SK-N-MC (cell line): ENCODE measurements at regions not wholly inside any gene's neighbourhood (a gene's known extent, or its start where the extent isn't known, plus 50 kb on each side); places are given as distances from the start of the nearest gene placed in this dataset.

ENCODE experiments used
- DNase-seq: peaks from one replicate; pipeline ENCODE4 v3.0.0-alpha.2; 2011; ENCODE audit warnings: low read depth, low spot score
- H3K27ac ChIP-seq: fragments of 200-600 bp; sonication (generic); 2 replicates; pipeline ENCODE4 v1.5.1; 2016; ENCODE audit warnings: mixed run types
- H3K36me3 ChIP-seq: fragments of 200-600 bp; sonication (generic); 2 replicates; pipeline ENCODE4 v1.6.1; 2017; ENCODE audit warnings: antibody characterized with exemption, low read length, mixed read lengths; ENCODE audit not compliant: insufficient read depth
- H3K4me3 ChIP-seq: fragments of 200-600 bp; sonication (generic); 2 replicates; pipeline ENCODE4 v1.5.1; 2016
- H3K9ac ChIP-seq: fragments of 200-600 bp; sonication (generic); 2 replicates; pipeline ENCODE4 v1.8.0; 2017; ENCODE audit warnings: mixed run types, mixed read lengths; ENCODE audit not compliant: insufficient read length
- H3K9me3 ChIP-seq: fragments of 200-600 bp; sonication (generic); 2 replicates; pipeline ENCODE4 v1.6.1; 2017; ENCODE audit warnings: low read depth, mild to moderate bottlenecking, antibody characterized with exemption, low read length, moderate library complexity, mixed read lengths
- EZH2 ChIP-seq: fragments of 200-600 bp; sonication (generic); IDR thresholded peaks from one replicate; pipeline ENCODE4 v1.6.1; 2017; ENCODE audit warnings: antibody characterized with exemption
- FOXP2 ChIP-seq: optimal IDR thresholded peaks from 2 replicates; pipeline ENCODE3; 2011; ENCODE audit warnings: mild to moderate bottlenecking, moderate library complexity; ENCODE audit not compliant: insufficient read depth; ENCODE audit errors: extremely low read length, control extremely low read depth
- POLR2AphosphoS5 ChIP-seq: IDR thresholded peaks from 2 replicates; pipeline ENCODE4 v1.6.1; 2012; ENCODE audit warnings: mild to moderate bottlenecking, low read depth, low read length, borderline replicate concordance

DNA sequence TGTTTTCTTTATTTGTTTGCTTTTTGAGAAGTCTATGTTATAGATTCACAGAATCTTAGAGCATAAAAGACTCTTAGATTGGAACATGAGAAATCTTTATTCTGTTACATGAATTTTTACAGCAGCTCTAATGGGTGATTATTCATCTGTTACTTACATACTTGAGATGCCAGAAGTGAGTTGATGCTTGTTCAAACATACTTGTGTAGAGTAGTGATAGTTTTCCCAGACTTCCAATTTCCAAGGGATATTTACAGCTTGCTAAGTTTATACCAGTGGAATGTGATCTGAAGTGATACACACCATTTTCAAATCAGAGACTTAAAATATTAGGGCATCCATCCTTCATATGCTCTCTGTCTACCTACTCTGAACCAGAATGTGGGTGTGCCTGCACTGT lies 252.9 kb upstream of the SMIM31 start:
- no peak overlapping the region for H3K27ac ChIP-seq
- H3K9me3 ChIP-seq, result no peaks in the 10 kb centered on the region
- H3K4me3 ChIP-seq, result no peak overlapping the region
- no peak overlapping the region for H3K9ac ChIP-seq
- no peak for DNase-seq
- no peak for TF ChIP-seq POLR2AphosphoS5
- TF ChIP-seq EZH2, result no peak
- no peak for TF ChIP-seq FOXP2
- no peaks in the 10 kb centered on the region for H3K36me3 ChIP-seq

DNA sequence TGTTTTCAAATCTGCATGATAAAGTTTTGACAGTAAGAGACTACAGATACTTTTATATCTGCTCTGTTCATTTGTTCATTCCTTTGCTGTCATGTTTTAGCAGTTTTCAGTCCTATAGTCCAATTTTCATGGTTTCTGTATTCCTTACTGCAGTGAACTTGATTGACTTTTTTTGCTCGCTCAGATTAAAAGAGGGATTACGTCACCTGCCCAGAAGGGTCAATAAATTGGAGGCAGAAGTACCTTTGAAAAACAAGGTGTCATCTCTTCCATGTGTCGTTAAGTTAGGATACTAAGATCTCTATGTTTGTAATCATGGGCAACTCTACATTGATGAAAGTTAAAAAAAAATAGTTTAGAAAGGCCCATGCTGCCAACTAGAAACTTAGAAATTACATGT lies 250.1 kb upstream of the SMIM31 start:
- no peak overlapping the region for H3K4me3 ChIP-seq
- H3K9ac ChIP-seq, result no peak overlapping the region
- TF ChIP-seq FOXP2 (no peak), POLR2AphosphoS5 (no peak), EZH2 (no peak)
- H3K27ac ChIP-seq, result no peak overlapping the region
- no peaks in the 10 kb centered on the region for H3K36me3 ChIP-seq
- no peak for DNase-seq
- no peaks in the 10 kb centered on the region for H3K9me3 ChIP-seq

DNA sequence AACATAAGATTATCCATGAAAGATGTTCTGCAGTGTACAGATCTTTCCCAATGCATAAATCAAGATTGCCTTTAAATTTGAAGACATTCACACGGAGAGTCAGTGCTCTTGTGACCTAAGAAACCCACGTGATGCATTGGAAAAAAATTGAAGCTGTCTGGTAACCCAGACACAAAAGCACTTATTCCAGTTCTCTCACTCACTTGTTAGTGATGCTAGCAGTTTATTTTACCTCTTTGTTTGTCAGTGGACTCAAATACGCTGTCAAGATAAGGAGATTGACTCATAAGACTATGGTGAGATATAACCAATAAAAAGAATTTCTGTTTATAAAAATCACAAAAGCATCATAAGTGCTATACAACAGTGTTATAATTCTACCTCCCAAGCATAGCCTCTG lies 245.8 kb upstream of the SMIM31 start:
- H3K36me3 ChIP-seq, result no peaks in the 10 kb centered on the region
- no peak overlapping the region for H3K27ac ChIP-seq
- no peaks in the 10 kb centered on the region for H3K9me3 ChIP-seq
- no peak for TF ChIP-seq POLR2AphosphoS5
- no peak for TF ChIP-seq EZH2
- TF ChIP-seq FOXP2, result no peak
- DNase-seq, result no peak
- H3K9ac ChIP-seq, result no peak overlapping the region
- no peak overlapping the region for H3K4me3 ChIP-seq

DNA sequence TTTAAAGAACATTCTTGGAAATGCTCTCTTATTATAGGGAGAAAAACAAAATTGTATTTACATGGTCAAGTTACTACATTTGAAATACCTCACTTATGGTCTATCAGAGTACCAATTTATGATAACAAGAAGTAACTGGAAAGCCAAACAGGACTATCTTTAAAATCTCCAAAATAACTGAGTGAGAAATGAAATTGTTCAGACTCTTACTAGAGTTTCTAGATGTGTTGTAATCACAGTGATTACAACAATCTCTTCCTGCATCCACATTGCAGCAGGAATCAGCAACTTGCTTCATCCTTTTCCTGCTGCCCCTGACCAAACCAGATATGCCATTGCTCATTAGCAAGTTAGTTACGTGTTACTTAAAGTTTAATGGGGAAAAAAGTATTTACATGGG lies 245.2 kb upstream of the SMIM31 start:
- H3K36me3 ChIP-seq, result no peaks in the 10 kb centered on the region

GRCh38 chr4:164509951-164510350 lies 244.0 kb upstream of the SMIM31 start:
- H3K36me3 ChIP-seq, result no peaks in the 10 kb centered on the region
- TF ChIP-seq POLR2AphosphoS5 (no peak), FOXP2 (no peak), EZH2 (no peak)
- no peaks in the 10 kb centered on the region for H3K9me3 ChIP-seq
- H3K4me3 ChIP-seq, result no peak overlapping the region
- no peak for DNase-seq
- H3K27ac ChIP-seq, result no peak overlapping the region
- H3K9ac ChIP-seq, result no peak overlapping the region

More for the DNA sequence above, 245.2 kb upstream of the SMIM31 start:
- no peak for DNase-seq
- Histone ChIP-seq H3K9ac (no peak overlapping the region), H3K9me3 (no peaks in the 10 kb centered on the region), H3K27ac (no peak overlapping the region), H3K4me3 (no peak overlapping the region)
- no peak for TF ChIP-seq EZH2
- TF ChIP-seq POLR2AphosphoS5, result no peak
- no peak for TF ChIP-seq FOXP2

DNA sequence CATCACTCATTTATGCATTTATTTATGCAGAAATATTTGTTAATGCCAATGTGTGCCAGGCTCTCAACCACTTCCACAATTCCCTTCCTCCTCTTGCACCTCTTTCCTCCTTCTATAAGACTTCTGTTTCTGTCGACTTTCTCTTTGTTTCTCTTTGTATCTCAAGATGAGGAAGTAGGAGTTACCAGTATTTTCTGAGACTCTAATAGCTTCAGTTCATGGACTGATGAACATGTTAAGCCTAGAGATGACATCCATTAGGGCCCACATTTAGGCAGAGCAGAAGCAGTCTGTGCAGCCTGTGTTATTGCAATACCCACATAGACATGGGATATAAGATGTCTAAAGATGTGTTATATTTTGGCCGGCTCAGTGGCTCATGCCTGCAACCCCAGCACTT lies 241.8 kb upstream of the SMIM31 start:
- H3K9ac ChIP-seq, result no peak overlapping the region

GRCh38 chr4:164514765-164515164 lies 239.2 kb upstream of the SMIM31 start:
- Histone ChIP-seq H3K27ac (no peak overlapping the region), H3K4me3 (no peak overlapping the region), H3K9ac (no peak overlapping the region), H3K9me3 (no peaks in the 10 kb centered on the region), H3K36me3 (no peaks in the 10 kb centered on the region)
- no peak for DNase-seq
- TF ChIP-seq POLR2AphosphoS5 (no peak), EZH2 (no peak), FOXP2 (no peak)

More for the DNA sequence above, 241.8 kb upstream of the SMIM31 start:
- Histone ChIP-seq H3K27ac (no peak overlapping the region), H3K4me3 (no peak overlapping the region), H3K9me3 (no peaks in the 10 kb centered on the region), H3K36me3 (no peaks in the 10 kb centered on the region)
- no peak for DNase-seq
- TF ChIP-seq EZH2 (no peak), POLR2AphosphoS5 (no peak), FOXP2 (no peak)

DNA sequence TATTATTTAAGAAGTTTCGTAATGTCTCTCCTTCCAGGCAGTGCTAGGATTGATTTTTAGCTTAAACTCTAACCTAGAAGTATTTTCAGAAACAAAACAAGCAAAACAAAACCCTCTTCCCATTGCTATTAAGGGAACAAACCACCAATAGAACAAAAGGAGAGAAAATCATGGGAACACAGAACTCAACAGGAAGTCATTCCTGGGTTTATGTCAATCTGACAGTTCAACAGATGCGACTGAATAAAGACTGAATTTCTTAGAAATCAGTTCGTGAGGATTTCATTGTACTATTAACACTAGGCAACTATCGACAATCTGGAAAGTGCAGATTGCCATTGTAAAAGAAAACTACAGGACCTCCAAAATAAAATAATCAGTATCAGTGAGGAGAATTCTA lies 229.1 kb upstream of the SMIM31 start:
- H3K4me3 ChIP-seq, result no peak overlapping the region
- DNase-seq, result no peak
- no peak overlapping the region; the same call in 1 of the 2 replicates for H3K27ac ChIP-seq
- TF ChIP-seq FOXP2 (no peak), POLR2AphosphoS5 (no peak), EZH2 (no peak)
- no peaks in the 10 kb centered on the region for H3K9me3 ChIP-seq
- no peak overlapping the region for H3K9ac ChIP-seq
- H3K36me3 ChIP-seq, result no peaks in the 10 kb centered on the region

DNA sequence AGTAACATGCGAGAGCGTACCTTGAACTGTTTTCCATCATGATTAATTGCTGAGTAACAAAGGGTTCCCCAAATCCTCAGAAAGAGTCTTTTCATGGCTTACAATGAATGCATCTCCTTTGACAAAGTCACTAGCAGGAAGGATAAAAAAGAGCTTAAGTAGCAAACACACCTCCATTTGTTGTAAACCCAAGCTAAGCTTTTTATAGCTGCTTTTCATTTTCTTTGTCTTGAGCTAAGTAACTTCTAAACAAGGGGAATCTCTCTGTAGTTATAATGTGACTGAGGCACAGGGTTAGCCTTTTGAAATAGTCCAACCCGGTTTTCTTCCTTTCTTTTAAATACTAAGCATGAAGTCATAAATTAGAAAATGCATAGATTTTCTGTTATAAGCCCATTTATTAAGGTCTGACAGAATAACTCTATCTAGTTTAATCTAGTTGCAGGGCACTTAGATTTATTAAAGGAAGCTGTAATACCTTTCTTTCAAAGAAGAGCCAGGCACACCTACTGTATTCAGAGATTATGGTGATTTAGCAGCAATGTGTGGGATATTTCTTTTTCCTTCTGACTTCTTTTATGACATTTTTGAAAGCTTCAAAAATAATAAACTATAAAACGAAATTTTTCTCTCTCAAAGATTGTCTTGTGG lies 226.9 kb upstream of the SMIM31 start:
- no peak for TF ChIP-seq EZH2
- no peak for TF ChIP-seq POLR2AphosphoS5
- no peak for TF ChIP-seq FOXP2
- H3K27ac ChIP-seq, result no peak overlapping the region
- H3K4me3 ChIP-seq, result no peak overlapping the region

More for the DNA sequence above, 226.9 kb upstream of the SMIM31 start:
- H3K9ac ChIP-seq, result no peak overlapping the region
- no peak for DNase-seq
- H3K9me3 ChIP-seq, result no peaks in the 10 kb centered on the region
- H3K36me3 ChIP-seq, result no peaks in the 10 kb centered on the region
